Cardiac muscle cell (in vitro differentiated cells and primary cell): ENCODE measurements at regions not wholly inside any gene's neighbourhood (a gene's known extent, or its start where the extent isn't known, plus 50 kb on each side); places are given as distances from the start of the nearest gene placed in this dataset.

Source experiments
- DNase-seq, 2 donors: peaks; one replicate each; pipeline versions ENCODE4 v3.0.0 to v3.0.0-alpha.2; 2010 to 2017; ENCODE audit warnings: low read depth in 1 of 2, low spot score in 1 of 2
- H3K27ac ChIP-seq: fragments of 200-600 bp; sonication (generic); 2 replicates; pipeline ENCODE4 v1.5.1; 2016
- H3K27me3 ChIP-seq: fragments of 200-600 bp; sonication (generic); 2 replicates; pipeline ENCODE4 v1.6.0; 2016; ENCODE audit warnings: control low read depth
- H3K36me3 ChIP-seq: fragments of 200-600 bp; sonication (generic); 2 replicates; pipeline ENCODE4 v1.5.1; 2016; ENCODE audit warnings: control low read depth
- H3K4me1 ChIP-seq: fragments of 200-600 bp; sonication (generic); 2 replicates; pipeline ENCODE4 v1.8.1; 2017; ENCODE audit warnings: low read depth, mild to moderate bottlenecking, mixed run types
- H3K4me3 ChIP-seq: fragments of 200-600 bp; sonication (generic); 2 replicates; pipeline ENCODE4 v1.5.1; 2016; ENCODE audit warnings: mild to moderate bottlenecking
- H3K9me3 ChIP-seq: fragments of 200-600 bp; sonication (generic); 2 replicates; pipeline ENCODE4 v1.5.1; 2017; ENCODE audit warnings: low read depth, mild to moderate bottlenecking, control low read depth
- CTCF ChIP-seq: IDR thresholded peaks from 2 replicates; pipeline ENCODE4 v1.5.1; 2012; ENCODE audit warnings: low read depth, mild to moderate bottlenecking, low read length

- Histone ChIP-seq H3K4me3 (no peak overlapping the region), H3K27me3 (no peaks in the 10 kb centered on the region), H3K4me1 (no peaks in the 10 kb centered on the region), H3K36me3 (no peaks in the 10 kb centered on the region), H3K9me3 (no peaks in the 10 kb centered on the region), H3K27ac (no peak overlapping the region)
- DNase-seq, result peak in 1 of 2 donors; percentile 7
- no peak for TF ChIP-seq CTCF
Observed at GRCh38 chr2:239706367-239706766, 305.5 kb upstream of the HDAC4 start.

GRCh38 chr2:239704737-239705136 lies 303.9 kb upstream of the HDAC4 start:
- no peaks in the 10 kb centered on the region for H3K4me1 ChIP-seq
- DNase-seq, result no peak

GRCh38 chr2:239703834-239704233 lies 303.0 kb upstream of the HDAC4 start:
- Histone ChIP-seq H3K27me3 (no peaks in the 10 kb centered on the region), H3K27ac (no peak overlapping the region), H3K9me3 (no peaks in the 10 kb centered on the region), H3K4me1 (no peaks in the 10 kb centered on the region), H3K4me3 (no peak overlapping the region), H3K36me3 (no peaks in the 10 kb centered on the region)
- no peak for TF ChIP-seq CTCF
- DNase-seq, result no peak

More at GRCh38 chr2:239704737-239705136, 303.9 kb upstream of the HDAC4 start:
- H3K36me3 ChIP-seq, result no peaks in the 10 kb centered on the region
- H3K27me3 ChIP-seq, result no peaks in the 10 kb centered on the region
- H3K4me3 ChIP-seq, result no peak overlapping the region
- H3K27ac ChIP-seq, result no peak overlapping the region
- no peak for TF ChIP-seq CTCF
- H3K9me3 ChIP-seq, result no peaks in the 10 kb centered on the region

DNA sequence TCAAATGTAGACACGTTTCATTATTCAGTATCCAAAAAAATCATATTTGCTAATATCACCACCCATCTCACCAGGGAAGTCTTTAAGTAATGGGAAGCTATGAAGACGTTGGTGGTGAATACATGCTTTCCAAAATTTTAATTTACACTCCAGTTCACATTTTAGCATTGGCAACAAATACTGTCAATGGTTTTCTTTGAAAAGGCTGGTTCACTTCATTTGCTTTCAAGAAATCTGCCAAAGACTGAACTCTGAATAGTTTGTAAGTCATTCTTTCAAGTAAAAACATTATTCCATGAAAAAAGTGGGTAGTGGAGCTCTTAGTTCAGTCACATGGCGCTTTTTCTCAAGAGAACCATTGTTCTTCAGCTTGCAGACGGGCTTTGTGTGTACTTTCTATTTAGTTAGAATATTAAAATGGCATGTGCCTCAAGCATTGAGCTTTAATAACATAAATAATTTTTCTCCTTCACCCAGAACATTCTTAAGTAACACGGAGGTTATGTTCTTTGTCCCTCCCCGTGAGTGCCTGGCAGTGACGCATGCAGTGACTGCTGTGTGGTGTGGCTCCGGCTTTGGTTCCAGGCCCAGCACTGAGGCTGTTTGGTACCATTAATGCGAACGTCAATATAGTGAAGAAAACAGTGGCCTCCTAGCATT lies 300.0 kb upstream of the HDAC4 start:
- no peak for TF ChIP-seq CTCF

DNA sequence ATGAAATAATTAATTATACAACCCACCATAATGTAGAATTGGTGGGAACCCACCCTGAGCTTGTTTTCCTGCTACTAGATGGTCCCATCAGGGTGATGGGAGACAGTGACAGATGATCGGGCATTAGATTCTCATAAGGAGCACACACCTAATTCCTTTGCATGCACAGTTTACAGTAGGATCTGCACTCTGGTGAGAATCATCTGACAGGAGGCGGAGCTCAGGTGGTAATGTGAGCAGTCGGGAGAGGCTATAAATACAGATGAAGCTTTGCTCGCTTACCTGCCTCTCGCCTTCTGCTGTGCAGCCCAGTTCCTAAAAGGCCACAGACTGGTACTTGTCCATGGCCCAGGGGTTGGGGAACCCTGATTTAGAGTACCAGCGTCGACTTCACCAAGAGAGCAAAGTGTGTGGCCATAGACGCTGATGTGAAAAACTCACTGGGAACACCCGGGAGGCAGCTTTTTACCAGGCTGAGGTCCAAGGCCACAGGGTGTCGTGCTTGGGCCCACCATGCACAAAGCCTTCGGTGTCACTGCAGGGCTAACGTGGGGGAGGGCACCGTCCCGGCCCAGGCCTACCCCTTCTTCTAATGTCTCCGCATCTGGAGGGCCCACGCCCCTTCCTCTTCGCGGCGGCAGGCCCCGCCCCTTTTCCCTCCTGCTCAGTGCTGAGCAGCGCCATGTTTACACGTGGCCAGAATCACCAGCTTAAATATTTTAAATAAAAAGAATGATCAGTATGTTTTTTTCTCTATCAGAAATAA lies 296.8 kb upstream of the HDAC4 start:
- H3K4me3 ChIP-seq, result no peak overlapping the region
- H3K27ac ChIP-seq, result no peak overlapping the region
- no peak for TF ChIP-seq CTCF
- no peak for DNase-seq
- H3K36me3 ChIP-seq, result no peaks in the 10 kb centered on the region
- H3K4me1 ChIP-seq, result no peaks in the 10 kb centered on the region
- no peaks in the 10 kb centered on the region for H3K27me3 ChIP-seq
- H3K9me3 ChIP-seq, result no peaks in the 10 kb centered on the region

More for the DNA sequence above, 300.0 kb upstream of the HDAC4 start:
- Histone ChIP-seq H3K36me3 (no peaks in the 10 kb centered on the region), H3K4me1 (no peaks in the 10 kb centered on the region), H3K27me3 (no peaks in the 10 kb centered on the region), H3K4me3 (no peak overlapping the region), H3K9me3 (no peaks in the 10 kb centered on the region), H3K27ac (no peak overlapping the region)
- no peak for DNase-seq
